ENCODE measurements at regions not wholly inside any gene's neighbourhood (a gene's known extent, or its start where the extent isn't known, plus 50 kb on each side); places are given as distances from the start of the nearest gene placed in this dataset.

DNA sequence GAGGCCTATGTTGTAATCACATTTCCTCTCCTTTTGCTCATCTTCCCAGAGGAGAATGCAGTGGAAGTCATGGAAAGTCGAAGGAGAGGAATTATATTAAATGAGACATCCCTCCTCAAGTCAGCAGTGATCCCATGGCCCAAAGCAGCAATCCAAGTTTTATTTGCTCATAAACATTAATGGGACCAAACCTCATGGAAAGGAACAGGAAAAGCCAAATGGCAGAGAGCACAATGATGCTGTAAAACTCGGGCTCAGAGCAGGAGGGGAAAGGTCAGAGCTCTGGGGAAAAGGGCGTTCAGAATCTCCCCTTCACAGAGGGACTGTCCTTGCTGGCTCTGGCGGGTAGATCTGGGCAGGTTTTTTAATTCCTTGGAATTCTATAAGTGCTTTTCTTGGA, 175.8 kb downstream of the C5orf15 start:
- BruUV-seq (replicated peaks): no TSS peak
- POLR2A ChIA-PET: no interaction called here
- intact Hi-C loops (cut with micrococcal nuclease; ENCODE audit: unreplicated experiment) (no loop called here), in situ Hi-C loops (cut with HindIII; ENCODE audit: low pct_unique_long_range_greater_than_20kb, low sequenced_read_pairs) (no loop called here)
- DNase-seq (ENCODE audit: low read depth, low spot score) (no peak), ATAC-seq (no peak)
- no peaks in the 10 kb centered on the region for H3K9me3 ChIP-seq (ENCODE audit: control insufficient read depth, insufficient read depth, low read depth, low read length)
- peaks cover 8% of the 10 kb centered on the region; the same call in 1 of the 2 replicates for H3K27me3 ChIP-seq (ENCODE audit: control insufficient read depth, insufficient read depth, low read length)
- CTCF ChIA-PET: no interaction called here
- no peak overlapping the region for H3K4me3 ChIP-seq (ENCODE audit: low read depth in 2 of 2, low read length in 2 of 2)
- H3K27ac ChIP-seq (ENCODE audit: low read length): no peak overlapping the region
- no peak for TF ChIP-seq SIN3A (IDR thresholded peaks at IDR 0.05; ENCODE audit: borderline replicate concordance, insufficient read depth, low read depth, low read length)
- no peaks in the 10 kb centered on the region for H3K36me3 ChIP-seq (ENCODE audit: control insufficient read depth, insufficient read depth, low read length)
- no peaks in the 10 kb centered on the region for H3K4me1 ChIP-seq (ENCODE audit: control insufficient read depth, insufficient read depth, low read length)

DNA sequence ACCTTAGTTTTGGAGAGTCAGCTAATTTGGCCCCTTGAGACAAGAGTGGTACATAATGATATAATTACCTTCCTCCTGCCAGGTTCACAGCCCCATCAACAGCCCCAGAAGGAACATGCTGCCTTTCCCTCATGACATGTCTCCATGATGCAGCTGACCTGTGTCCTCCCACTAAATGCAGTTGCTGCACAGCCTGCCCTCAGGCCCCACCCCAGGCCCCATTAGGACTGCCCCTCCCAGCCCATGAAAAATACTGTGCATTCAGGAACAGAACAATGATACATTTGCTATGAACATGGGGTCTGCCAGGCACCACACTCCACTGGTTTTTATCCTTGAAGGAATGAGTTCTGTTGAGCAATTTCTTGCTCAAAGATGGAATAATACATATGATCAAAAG, 176.4 kb downstream of the C5orf15 start:
- TF ChIP-seq TCF7L2 (IDR thresholded peaks at IDR 0.05; ENCODE audit: low read depth, low read length) (no peak), POLR2AphosphoS5 (IDR thresholded peaks at IDR 0.05; ENCODE audit: low read depth, low read length) (no peak), SIN3A (IDR thresholded peaks at IDR 0.05; ENCODE audit: borderline replicate concordance, insufficient read depth, low read depth, low read length) (no peak)
- TF ChIP-seq, protein P1, sequence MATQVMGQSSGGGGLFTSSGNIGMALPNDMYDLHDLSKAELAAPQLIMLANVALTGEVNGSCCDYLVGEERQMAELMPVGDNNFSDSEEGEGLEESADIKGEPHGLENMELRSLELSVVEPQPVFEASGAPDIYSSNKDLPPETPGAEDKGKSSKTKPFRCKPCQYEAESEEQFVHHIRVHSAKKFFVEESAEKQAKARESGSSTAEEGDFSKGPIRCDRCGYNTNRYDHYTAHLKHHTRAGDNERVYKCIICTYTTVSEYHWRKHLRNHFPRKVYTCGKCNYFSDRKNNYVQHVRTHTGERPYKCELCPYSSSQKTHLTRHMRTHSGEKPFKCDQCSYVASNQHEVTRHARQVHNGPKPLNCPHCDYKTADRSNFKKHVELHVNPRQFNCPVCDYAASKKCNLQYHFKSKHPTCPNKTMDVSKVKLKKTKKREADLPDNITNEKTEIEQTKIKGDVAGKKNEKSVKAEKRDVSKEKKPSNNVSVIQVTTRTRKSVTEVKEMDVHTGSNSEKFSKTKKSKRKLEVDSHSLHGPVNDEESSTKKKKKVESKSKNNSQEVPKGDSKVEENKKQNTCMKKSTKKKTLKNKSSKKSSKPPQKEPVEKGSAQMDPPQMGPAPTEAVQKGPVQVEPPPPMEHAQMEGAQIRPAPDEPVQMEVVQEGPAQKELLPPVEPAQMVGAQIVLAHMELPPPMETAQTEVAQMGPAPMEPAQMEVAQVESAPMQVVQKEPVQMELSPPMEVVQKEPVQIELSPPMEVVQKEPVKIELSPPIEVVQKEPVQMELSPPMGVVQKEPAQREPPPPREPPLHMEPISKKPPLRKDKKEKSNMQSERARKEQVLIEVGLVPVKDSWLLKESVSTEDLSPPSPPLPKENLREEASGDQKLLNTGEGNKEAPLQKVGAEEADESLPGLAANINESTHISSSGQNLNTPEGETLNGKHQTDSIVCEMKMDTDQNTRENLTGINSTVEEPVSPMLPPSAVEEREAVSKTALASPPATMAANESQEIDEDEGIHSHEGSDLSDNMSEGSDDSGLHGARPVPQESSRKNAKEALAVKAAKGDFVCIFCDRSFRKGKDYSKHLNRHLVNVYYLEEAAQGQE (IDR thresholded peaks at IDR 0.05; ENCODE audit: insufficient read depth in 1 of 2, low read depth in 2 of 2, low read length in 1 of 2): no peak
- TF ChIP-seq, protein P2, sequence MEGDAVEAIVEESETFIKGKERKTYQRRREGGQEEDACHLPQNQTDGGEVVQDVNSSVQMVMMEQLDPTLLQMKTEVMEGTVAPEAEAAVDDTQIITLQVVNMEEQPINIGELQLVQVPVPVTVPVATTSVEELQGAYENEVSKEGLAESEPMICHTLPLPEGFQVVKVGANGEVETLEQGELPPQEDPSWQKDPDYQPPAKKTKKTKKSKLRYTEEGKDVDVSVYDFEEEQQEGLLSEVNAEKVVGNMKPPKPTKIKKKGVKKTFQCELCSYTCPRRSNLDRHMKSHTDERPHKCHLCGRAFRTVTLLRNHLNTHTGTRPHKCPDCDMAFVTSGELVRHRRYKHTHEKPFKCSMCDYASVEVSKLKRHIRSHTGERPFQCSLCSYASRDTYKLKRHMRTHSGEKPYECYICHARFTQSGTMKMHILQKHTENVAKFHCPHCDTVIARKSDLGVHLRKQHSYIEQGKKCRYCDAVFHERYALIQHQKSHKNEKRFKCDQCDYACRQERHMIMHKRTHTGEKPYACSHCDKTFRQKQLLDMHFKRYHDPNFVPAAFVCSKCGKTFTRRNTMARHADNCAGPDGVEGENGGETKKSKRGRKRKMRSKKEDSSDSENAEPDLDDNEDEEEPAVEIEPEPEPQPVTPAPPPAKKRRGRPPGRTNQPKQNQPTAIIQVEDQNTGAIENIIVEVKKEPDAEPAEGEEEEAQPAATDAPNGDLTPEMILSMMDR (IDR thresholded peaks at IDR 0.05): no peak
- in situ Hi-C loops (cut with HindIII; ENCODE audit: low pct_unique_long_range_greater_than_20kb, low sequenced_read_pairs): no loop called here
- peaks cover 8% of the 10 kb centered on the region; the same call in 1 of the 2 replicates for H3K27me3 ChIP-seq (ENCODE audit: control insufficient read depth, insufficient read depth, low read length)
- no peaks in the 10 kb centered on the region for H3K4me1 ChIP-seq (ENCODE audit: control insufficient read depth, insufficient read depth, low read length)
- no peaks in the 10 kb centered on the region for H3K9me3 ChIP-seq (ENCODE audit: control insufficient read depth, insufficient read depth, low read depth, low read length)
- H3K36me3 ChIP-seq (ENCODE audit: control insufficient read depth, insufficient read depth, low read length): no peaks in the 10 kb centered on the region
- no TSS peak for BruUV-seq (replicated peaks)
- DNase-seq (ENCODE audit: low read depth, low spot score) (no peak), ATAC-seq (no peak)
- H3K27ac ChIP-seq (ENCODE audit: low read length): no peak overlapping the region
- intact Hi-C loops (cut with micrococcal nuclease; ENCODE audit: unreplicated experiment): no loop called here
- H3K4me3 ChIP-seq (ENCODE audit: low read depth in 2 of 2, low read length in 2 of 2): no peak overlapping the region
- POLR2A ChIA-PET: no interaction called here
- CTCF ChIA-PET: no interaction called here

DNA sequence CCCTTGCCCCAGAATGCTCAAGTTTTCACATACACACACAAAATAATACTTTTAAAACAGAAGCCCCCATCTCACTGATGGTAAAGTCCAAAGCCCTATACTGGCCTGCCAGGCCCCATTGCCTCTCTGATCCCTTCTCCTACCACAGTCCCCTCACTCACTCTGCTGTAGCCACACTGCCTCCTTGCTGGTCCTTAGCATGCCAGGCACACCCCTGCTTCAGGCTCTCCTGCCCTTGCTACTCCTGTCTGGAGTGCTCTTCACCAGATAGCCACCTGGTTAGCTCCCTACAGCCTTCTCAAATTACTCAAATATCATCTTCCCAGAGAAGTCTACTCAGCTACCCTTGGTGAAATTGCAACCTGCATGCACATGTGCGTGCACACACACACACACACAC, 177.5 kb downstream of the C5orf15 start:
- ATAC-seq (no peak), DNase-seq (ENCODE audit: low read depth, low spot score) (no peak)
- intact Hi-C loops (cut with micrococcal nuclease; ENCODE audit: unreplicated experiment): no loop called here
- no peaks in the 10 kb centered on the region for H3K36me3 ChIP-seq (ENCODE audit: control insufficient read depth, insufficient read depth, low read length)
- H3K27ac ChIP-seq (ENCODE audit: low read length): no peak overlapping the region
- TF ChIP-seq, protein P1 (IDR thresholded peaks at IDR 0.05; ENCODE audit: insufficient read depth in 1 of 2, low read depth in 2 of 2, low read length in 1 of 2): no peak
- TF ChIP-seq TCF7L2 (IDR thresholded peaks at IDR 0.05; ENCODE audit: low read depth, low read length): no peak
- TF ChIP-seq POLR2AphosphoS5 (IDR thresholded peaks at IDR 0.05; ENCODE audit: low read depth, low read length): no peak
- no peak for TF ChIP-seq SIN3A (IDR thresholded peaks at IDR 0.05; ENCODE audit: borderline replicate concordance, insufficient read depth, low read depth, low read length)
- TF ChIP-seq, protein P2 (IDR thresholded peaks at IDR 0.05): no peak
- POLR2A ChIA-PET: interaction anchor here (0.7 kb wide), 1 partner anchor 75 kb away, joined by 10 read pairs; no protein-coding TSS in a partner anchor
- in situ Hi-C loops (cut with HindIII; ENCODE audit: low pct_unique_long_range_greater_than_20kb, low sequenced_read_pairs): no loop called here
- CTCF ChIA-PET: no interaction called here
- no peak overlapping the region for H3K4me3 ChIP-seq (ENCODE audit: low read depth in 2 of 2, low read length in 2 of 2)
- no TSS peak for BruUV-seq (replicated peaks)
- H3K9me3 ChIP-seq (ENCODE audit: control insufficient read depth, insufficient read depth, low read depth, low read length): no peaks in the 10 kb centered on the region
- H3K4me1 ChIP-seq (ENCODE audit: control insufficient read depth, insufficient read depth, low read length): no peaks in the 10 kb centered on the region
- peaks cover 8% of the 10 kb centered on the region; the same call in 1 of the 2 replicates for H3K27me3 ChIP-seq (ENCODE audit: control insufficient read depth, insufficient read depth, low read length)

All from Panc1 (cell line).